ENCODE measurements at regions not wholly inside any gene's neighbourhood (a gene's known extent, or its start where the extent isn't known, plus 50 kb on each side); places are given as distances from the start of the nearest gene placed in this dataset.

DNA sequence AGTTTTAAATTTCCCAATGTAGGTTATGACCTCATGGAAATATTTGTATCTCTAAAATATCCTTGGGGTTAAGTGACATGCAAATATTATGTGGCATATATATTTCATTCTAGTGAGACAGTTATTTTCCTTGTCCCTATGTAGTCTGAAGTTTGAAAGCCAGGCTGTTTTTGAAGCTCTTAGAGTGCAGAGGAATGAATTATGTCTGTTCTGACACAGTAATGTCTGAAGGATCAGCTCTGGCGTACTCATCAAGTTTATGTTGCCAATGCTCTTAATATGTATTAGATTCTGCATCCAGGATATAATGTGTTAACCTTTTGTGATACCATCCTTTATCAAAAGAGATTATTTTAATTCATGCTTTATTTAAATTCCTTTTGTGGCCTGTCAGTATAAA is 355.8 kb downstream of the PCDH7 start:
- H3K9me3 ChIP-seq (ENCODE audit: control insufficient read depth, insufficient read depth, low read length), result no peaks in the 10 kb centered on the region
- H3K36me3 ChIP-seq (ENCODE audit: control insufficient read depth, insufficient read depth, low read length), result no peaks in the 10 kb centered on the region
- no peak overlapping the region for H3K9ac ChIP-seq (ENCODE audit: low read depth, low read length)
- H3K4me3 ChIP-seq (ENCODE audit: low read depth, low read length), result no peak overlapping the region
- no peaks in the 10 kb centered on the region for H3K27me3 ChIP-seq (ENCODE audit: control insufficient read depth, insufficient read depth, low read length)
- no peaks in the 10 kb centered on the region for H3K4me1 ChIP-seq (ENCODE audit: control insufficient read depth, insufficient read depth, low read length)

DNA sequence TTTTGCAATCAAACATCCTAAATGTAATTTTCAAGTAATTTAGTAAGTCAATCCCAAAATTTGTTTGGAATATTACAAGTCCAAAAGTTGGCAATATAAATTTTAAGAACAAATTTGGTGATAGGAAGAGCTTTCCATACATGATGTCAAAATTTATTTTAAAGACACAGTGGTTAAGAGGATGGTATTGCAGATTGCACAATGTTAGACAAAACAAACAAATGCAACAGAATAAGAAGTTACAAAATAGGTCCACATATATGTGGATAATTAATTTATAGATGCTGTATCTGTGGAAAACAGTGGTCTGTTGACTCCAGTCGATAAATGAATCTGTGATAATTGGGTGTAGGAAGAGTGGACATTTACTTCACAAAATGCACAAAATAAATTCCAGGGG is 358.5 kb downstream of the PCDH7 start:
- H3K4me1 ChIP-seq (ENCODE audit: control insufficient read depth, insufficient read depth, low read length), result no peaks in the 10 kb centered on the region
- H3K4me3 ChIP-seq (ENCODE audit: low read depth, low read length), result no peak overlapping the region
- no peak overlapping the region for H3K9ac ChIP-seq (ENCODE audit: low read depth, low read length)
- no peaks in the 10 kb centered on the region for H3K27me3 ChIP-seq (ENCODE audit: control insufficient read depth, insufficient read depth, low read length)
- H3K36me3 ChIP-seq (ENCODE audit: control insufficient read depth, insufficient read depth, low read length), result no peaks in the 10 kb centered on the region
- no peaks in the 10 kb centered on the region for H3K9me3 ChIP-seq (ENCODE audit: control insufficient read depth, insufficient read depth, low read length)

DNA sequence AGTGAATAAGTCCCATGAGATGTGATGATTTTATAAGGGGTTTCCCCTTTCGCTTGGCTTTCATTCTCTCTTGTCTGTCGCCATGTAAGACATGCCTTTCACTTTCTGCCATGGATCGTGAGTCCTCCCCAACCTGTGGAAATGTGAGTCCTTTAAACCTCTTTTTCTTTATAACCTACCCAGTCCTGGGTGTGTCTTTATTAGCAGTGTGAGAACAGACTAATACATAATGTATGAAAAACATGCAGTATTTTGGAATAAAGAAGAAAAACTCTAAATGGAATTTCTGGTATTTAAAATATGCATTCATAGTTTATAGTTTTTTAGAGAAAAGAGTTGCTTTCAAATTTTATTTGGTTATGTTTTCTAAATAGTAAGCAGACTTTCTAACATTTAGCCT is 360.7 kb downstream of the PCDH7 start:
- H3K9ac ChIP-seq (ENCODE audit: low read depth, low read length), result no peak overlapping the region
- H3K27me3 ChIP-seq (ENCODE audit: control insufficient read depth, insufficient read depth, low read length), result no peaks in the 10 kb centered on the region
- peaks cover 8% of the 10 kb centered on the region for H3K4me1 ChIP-seq (ENCODE audit: control insufficient read depth, insufficient read depth, low read length)
- no peaks in the 10 kb centered on the region for H3K9me3 ChIP-seq (ENCODE audit: control insufficient read depth, insufficient read depth, low read length)
- no peak overlapping the region for H3K4me3 ChIP-seq (ENCODE audit: low read depth, low read length)
- no peaks in the 10 kb centered on the region for H3K36me3 ChIP-seq (ENCODE audit: control insufficient read depth, insufficient read depth, low read length)

DNA sequence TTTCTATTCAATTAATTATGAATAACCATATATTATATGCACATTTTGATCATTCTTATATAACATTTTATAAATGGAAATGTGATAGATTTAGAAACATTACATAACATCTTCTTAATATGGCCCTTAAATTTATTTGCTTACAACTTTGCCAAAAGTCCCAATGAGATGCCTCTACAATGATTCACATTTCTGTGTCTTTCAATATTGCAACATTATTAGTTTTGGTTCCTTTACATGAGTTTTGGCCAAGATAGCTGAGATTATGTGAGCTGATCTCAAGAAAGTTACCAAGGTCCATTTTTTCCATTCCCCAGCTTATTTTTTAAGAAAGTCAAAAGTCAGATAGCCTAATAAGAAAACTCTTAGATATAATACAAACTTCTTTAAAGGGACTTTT is 361.2 kb downstream of the PCDH7 start:
- Histone ChIP-seq H3K27me3 (ENCODE audit: control insufficient read depth, insufficient read depth, low read length) (no peaks in the 10 kb centered on the region), H3K9ac (ENCODE audit: low read depth, low read length) (no peak overlapping the region), H3K9me3 (ENCODE audit: control insufficient read depth, insufficient read depth, low read length) (no peaks in the 10 kb centered on the region), H3K4me3 (ENCODE audit: low read depth, low read length) (no peak overlapping the region), H3K36me3 (ENCODE audit: control insufficient read depth, insufficient read depth, low read length) (no peaks in the 10 kb centered on the region), H3K4me1 (ENCODE audit: control insufficient read depth, insufficient read depth, low read length) (peaks cover 8% of the 10 kb centered on the region)

DNA sequence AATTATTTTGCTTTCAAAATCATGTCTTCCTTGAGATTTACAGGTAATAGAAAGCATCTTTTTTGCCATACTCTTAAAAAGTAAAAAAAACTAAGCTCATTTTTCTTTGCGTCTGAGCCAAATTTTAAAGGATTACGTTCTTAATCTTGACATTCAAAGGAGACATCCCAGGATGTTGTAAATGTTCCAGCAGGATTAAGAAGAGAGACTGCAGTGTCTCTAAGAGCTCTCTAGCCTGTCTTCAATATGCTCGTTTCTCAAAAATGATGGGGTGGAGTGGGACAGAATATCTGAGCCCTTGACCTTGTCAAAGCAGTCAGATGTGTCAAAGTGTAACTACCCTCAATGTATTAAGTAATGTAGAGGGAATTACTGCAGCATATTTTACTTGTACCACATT is 363.3 kb downstream of the PCDH7 start:
- Histone ChIP-seq H3K4me1 (ENCODE audit: control insufficient read depth, insufficient read depth, low read length) (peaks cover 8% of the 10 kb centered on the region), H3K9me3 (ENCODE audit: control insufficient read depth, insufficient read depth, low read length) (no peaks in the 10 kb centered on the region), H3K27me3 (ENCODE audit: control insufficient read depth, insufficient read depth, low read length) (no peaks in the 10 kb centered on the region), H3K9ac (ENCODE audit: low read depth, low read length) (no peak overlapping the region), H3K36me3 (ENCODE audit: control insufficient read depth, insufficient read depth, low read length) (no peaks in the 10 kb centered on the region), H3K4me3 (ENCODE audit: low read depth, low read length) (no peak overlapping the region)

DNA sequence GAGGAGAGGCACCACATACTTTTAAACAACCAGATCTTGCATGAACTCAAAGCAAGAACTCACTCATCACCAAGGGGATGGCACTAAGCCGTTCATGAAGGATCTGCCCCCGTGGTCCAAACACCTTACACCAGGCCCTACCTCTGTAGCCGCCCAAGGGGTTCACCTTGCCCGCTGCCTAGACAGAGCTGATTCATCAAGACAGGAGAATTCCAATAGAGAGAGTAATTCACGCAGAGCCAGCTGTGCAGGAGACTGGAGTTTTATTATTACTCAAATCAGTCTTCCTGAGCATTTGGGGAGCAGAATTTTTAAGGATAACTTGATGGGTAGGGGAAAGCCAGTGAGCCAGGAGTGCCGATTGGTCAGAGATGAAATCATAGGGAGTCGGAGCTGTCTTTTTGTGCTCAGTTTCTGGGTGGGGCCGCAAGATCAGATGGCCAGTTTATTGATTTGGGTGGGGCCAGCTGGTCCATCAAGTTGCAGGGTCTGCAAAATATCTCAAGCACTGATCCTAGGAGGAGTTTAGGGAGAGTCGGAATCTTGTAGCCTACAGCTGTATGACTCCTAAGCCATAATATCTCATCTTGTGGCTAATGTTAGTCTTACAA is 364.7 kb downstream of the PCDH7 start:
- H3K9ac ChIP-seq (ENCODE audit: low read depth, low read length), result no peak overlapping the region
- H3K36me3 ChIP-seq (ENCODE audit: control insufficient read depth, insufficient read depth, low read length), result no peaks in the 10 kb centered on the region
- no peaks in the 10 kb centered on the region for H3K9me3 ChIP-seq (ENCODE audit: control insufficient read depth, insufficient read depth, low read length)
- no peaks in the 10 kb centered on the region for H3K27me3 ChIP-seq (ENCODE audit: control insufficient read depth, insufficient read depth, low read length)
- H3K4me3 ChIP-seq (ENCODE audit: low read depth, low read length), result peak overlapping the region; percentile 7
- peaks cover 8% of the 10 kb centered on the region for H3K4me1 ChIP-seq (ENCODE audit: control insufficient read depth, insufficient read depth, low read length)

DNA sequence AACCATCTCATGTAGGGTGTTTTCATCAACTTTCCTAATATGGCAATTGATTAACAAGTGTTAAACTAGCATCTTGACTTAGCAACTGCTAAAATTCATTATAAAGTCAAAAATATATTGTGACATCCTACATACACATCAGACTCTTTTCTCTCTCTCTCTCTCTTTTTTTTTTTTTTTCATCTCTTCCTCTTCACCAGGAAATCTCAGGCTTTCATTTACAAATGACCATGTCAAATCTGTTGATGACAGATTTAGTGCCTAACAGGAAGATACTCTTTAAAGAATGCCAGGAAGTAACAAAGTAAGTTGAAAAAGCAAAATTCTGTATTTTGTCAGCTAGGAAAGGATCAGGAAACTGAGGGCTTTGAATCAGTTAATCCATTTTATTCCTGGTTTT is 365.5 kb downstream of the PCDH7 start:
- H3K4me1 ChIP-seq (ENCODE audit: control insufficient read depth, insufficient read depth, low read length), result peaks cover 8% of the 10 kb centered on the region
- H3K9ac ChIP-seq (ENCODE audit: low read depth, low read length), result no peak overlapping the region
- no peaks in the 10 kb centered on the region for H3K27me3 ChIP-seq (ENCODE audit: control insufficient read depth, insufficient read depth, low read length)
- H3K4me3 ChIP-seq (ENCODE audit: low read depth, low read length), result no peak overlapping the region
- H3K9me3 ChIP-seq (ENCODE audit: control insufficient read depth, insufficient read depth, low read length), result no peaks in the 10 kb centered on the region
- H3K36me3 ChIP-seq (ENCODE audit: control insufficient read depth, insufficient read depth, low read length), result no peaks in the 10 kb centered on the region

DNA sequence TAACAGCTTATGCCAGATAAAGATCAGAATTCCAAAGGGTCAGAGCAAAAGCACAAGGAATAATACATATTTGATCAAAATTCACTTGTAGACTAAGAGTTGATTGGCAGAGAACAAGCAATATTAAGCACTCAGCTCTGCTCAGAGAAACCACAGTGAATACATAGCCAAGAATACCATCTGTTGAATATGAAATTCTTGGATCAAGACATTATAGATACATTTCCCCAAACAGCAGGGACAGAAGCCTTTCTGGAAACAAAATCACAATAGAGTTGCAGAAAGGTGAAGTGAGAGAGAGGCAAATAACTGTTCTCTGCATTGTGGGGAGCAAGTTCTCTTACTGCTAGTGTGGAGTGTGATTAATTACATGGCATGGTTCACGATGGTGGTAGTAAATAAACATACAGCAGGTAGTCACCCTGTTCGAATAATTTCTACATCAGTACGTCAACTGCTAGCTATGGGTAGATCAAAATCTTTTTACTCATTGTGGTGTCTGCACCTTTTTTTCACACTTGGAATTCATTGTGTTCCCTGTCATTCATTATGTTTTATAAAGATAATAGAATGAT is 366.7 kb downstream of the PCDH7 start:
- no peak overlapping the region for H3K9ac ChIP-seq (ENCODE audit: low read depth, low read length)
- H3K9me3 ChIP-seq (ENCODE audit: control insufficient read depth, insufficient read depth, low read length), result no peaks in the 10 kb centered on the region
- H3K4me3 ChIP-seq (ENCODE audit: low read depth, low read length), result no peak overlapping the region
- H3K27me3 ChIP-seq (ENCODE audit: control insufficient read depth, insufficient read depth, low read length), result no peaks in the 10 kb centered on the region
- H3K4me1 ChIP-seq (ENCODE audit: control insufficient read depth, insufficient read depth, low read length), result peaks cover 8% of the 10 kb centered on the region
- no peaks in the 10 kb centered on the region for H3K36me3 ChIP-seq (ENCODE audit: control insufficient read depth, insufficient read depth, low read length)

DNA sequence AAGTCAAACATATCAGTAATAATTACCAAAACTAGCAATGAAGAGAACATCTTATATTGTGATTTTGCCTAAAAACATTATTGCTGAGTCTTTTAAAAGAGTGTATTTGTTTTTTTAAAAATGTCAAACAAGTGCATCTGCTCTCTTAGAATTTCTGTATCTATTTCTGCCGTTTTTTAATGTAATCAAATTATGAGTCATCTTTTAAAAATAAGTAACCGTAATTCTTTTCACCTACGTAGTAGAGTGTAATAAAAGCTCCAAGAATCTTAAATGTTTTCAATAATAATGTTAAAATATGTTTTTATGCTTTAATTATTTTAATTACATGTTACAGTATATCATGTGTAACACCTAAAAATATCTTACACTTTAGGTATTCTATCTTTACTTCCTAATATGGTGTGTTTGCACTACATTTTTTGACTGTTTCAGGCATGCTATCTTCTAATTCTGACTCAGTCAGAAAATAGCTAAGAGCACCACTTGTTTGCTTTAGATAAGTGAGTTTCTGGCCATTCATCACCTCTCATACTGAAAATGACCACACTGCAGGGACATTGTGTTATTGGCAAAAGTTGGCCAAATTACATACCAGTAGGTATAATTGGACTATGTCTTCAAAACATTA is 368.5 kb downstream of the PCDH7 start:
- H3K9ac ChIP-seq (ENCODE audit: low read depth, low read length), result no peak overlapping the region
- H3K27me3 ChIP-seq (ENCODE audit: control insufficient read depth, insufficient read depth, low read length), result no peaks in the 10 kb centered on the region
- H3K9me3 ChIP-seq (ENCODE audit: control insufficient read depth, insufficient read depth, low read length), result no peaks in the 10 kb centered on the region
- H3K4me3 ChIP-seq (ENCODE audit: low read depth, low read length), result no peak overlapping the region
- H3K4me1 ChIP-seq (ENCODE audit: control insufficient read depth, insufficient read depth, low read length), result peaks cover 8% of the 10 kb centered on the region
- no peaks in the 10 kb centered on the region for H3K36me3 ChIP-seq (ENCODE audit: control insufficient read depth, insufficient read depth, low read length)

DNA sequence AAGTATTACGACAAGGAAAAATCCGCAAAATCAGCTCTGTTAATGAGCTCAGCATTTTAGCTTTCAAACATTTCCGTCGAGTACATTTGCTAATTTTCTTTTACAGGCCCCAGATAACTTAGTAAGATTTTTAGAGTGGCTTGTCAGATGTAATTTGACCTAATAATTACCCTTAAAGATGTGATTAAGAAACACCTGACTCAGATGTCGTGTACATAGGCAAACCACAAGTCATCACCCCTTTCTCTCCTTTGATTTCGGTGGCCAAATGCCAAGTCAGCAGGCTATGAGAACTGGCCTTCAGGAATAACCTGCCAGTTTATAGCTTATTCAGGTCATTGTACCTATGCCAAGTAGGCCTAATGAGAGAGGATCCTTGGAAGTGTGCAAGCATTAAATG is 369.6 kb downstream of the PCDH7 start:
- H3K9me3 ChIP-seq (ENCODE audit: control insufficient read depth, insufficient read depth, low read length), result no peaks in the 10 kb centered on the region
- no peak overlapping the region for H3K9ac ChIP-seq (ENCODE audit: low read depth, low read length)
- H3K36me3 ChIP-seq (ENCODE audit: control insufficient read depth, insufficient read depth, low read length), result no peaks in the 10 kb centered on the region
- no peaks in the 10 kb centered on the region for H3K27me3 ChIP-seq (ENCODE audit: control insufficient read depth, insufficient read depth, low read length)
- peaks cover 8% of the 10 kb centered on the region for H3K4me1 ChIP-seq (ENCODE audit: control insufficient read depth, insufficient read depth, low read length)
- no peak overlapping the region for H3K4me3 ChIP-seq (ENCODE audit: low read depth, low read length)

DNA sequence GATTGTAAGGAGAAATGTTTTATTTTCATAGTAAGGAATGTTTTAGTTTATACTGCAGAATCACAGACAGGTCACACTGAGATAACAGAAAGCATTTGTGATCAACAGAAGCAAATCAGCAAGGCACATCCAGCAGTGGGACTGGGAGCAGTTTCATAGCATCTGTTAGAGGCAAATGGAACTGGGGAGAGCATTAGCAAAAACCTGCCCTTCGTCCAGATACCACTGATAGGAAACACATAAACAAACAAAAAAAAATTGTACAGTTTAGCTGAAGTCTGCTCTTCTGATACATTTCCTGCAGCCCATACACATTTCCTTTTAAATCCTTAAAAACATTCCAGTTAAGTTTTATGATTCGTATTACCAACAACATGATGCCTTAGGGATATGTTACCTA is 374.3 kb downstream of the PCDH7 start:
- no peaks in the 10 kb centered on the region for H3K9me3 ChIP-seq (ENCODE audit: control insufficient read depth, insufficient read depth, low read length)
- no peaks in the 10 kb centered on the region for H3K36me3 ChIP-seq (ENCODE audit: control insufficient read depth, insufficient read depth, low read length)
- no peak overlapping the region for H3K9ac ChIP-seq (ENCODE audit: low read depth, low read length)
- H3K4me1 ChIP-seq (ENCODE audit: control insufficient read depth, insufficient read depth, low read length), result no peaks in the 10 kb centered on the region
- H3K27me3 ChIP-seq (ENCODE audit: control insufficient read depth, insufficient read depth, low read length), result no peaks in the 10 kb centered on the region
- no peak overlapping the region for H3K4me3 ChIP-seq (ENCODE audit: low read depth, low read length)

DNA sequence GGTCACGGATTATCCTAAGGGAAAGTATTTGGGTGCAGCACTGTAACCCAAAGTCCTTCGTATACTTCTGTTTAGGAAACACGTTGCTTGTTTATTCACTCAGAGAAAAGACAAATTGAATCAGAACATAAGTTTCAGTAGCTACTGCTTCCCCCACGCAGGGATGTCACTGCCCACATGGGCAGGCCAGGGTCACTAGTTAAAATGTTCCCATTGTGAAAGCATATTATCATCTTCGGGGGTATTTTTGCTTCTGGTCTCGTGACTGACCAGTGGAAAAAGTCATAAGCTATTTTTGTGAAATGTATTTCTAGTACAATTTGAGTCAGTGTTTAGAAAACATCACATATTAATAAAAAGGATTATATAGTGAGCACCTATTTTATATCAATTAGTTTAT is 377.8 kb downstream of the PCDH7 start:
- no peaks in the 10 kb centered on the region for H3K9me3 ChIP-seq (ENCODE audit: control insufficient read depth, insufficient read depth, low read length)
- H3K4me1 ChIP-seq (ENCODE audit: control insufficient read depth, insufficient read depth, low read length), result no peaks in the 10 kb centered on the region
- no peaks in the 10 kb centered on the region for H3K36me3 ChIP-seq (ENCODE audit: control insufficient read depth, insufficient read depth, low read length)
- no peak overlapping the region for H3K4me3 ChIP-seq (ENCODE audit: low read depth, low read length)
- no peak overlapping the region for H3K9ac ChIP-seq (ENCODE audit: low read depth, low read length)
- no peaks in the 10 kb centered on the region for H3K27me3 ChIP-seq (ENCODE audit: control insufficient read depth, insufficient read depth, low read length)
